ENCODE measurements at regions not wholly inside any gene's neighbourhood (a gene's known extent, or its start where the extent isn't known, plus 50 kb on each side); places are given as distances from the start of the nearest gene placed in this dataset.
"Not testable (repeated sequence)": the region's sequence is repeated elsewhere in the genome, so short reads cannot be mapped to it uniquely, and the experiment has no call there.

GRCh38 chrX:26631385-26631784 lies 415.4 kb downstream of the MAGEB5 start:
- DNase-seq (ENCODE audit: low read depth in 3 of 3, low spot score in 2 of 3): no peak

GRCh38 chrX:26613956-26614355 lies 398.0 kb downstream of the MAGEB5 start:
- no peak for DNase-seq (ENCODE audit: low read depth in 3 of 3, low spot score in 2 of 3)

GRCh38 chrX:26606971-26607370 lies 391.0 kb downstream of the MAGEB5 start:
- no peak for DNase-seq (ENCODE audit: low read depth in 3 of 3, low spot score in 2 of 3)

GRCh38 chrX:26597981-26598380 lies 382.0 kb downstream of the MAGEB5 start:
- DNase-seq (ENCODE audit: low read depth in 3 of 3, low spot score in 2 of 3): no peak

- DNase-seq (ENCODE audit: low read depth in 3 of 3, low spot score in 2 of 3): no peak
Observed at GRCh38 chrX:26590849-26591248, 374.9 kb downstream of the MAGEB5 start.

- no peak for DNase-seq (ENCODE audit: low read depth in 3 of 3, low spot score in 2 of 3)
Observed at GRCh38 chrX:26586570-26586969, 370.6 kb downstream of the MAGEB5 start.

GRCh38 chrX:26581091-26581490 lies 365.1 kb downstream of the MAGEB5 start:
- DNase-seq (ENCODE audit: low read depth in 3 of 3, low spot score in 2 of 3): no peak

- no peak for DNase-seq (ENCODE audit: low read depth in 3 of 3, low spot score in 2 of 3)
Observed at GRCh38 chrX:26580021-26580420, 364.1 kb downstream of the MAGEB5 start.

GRCh38 chrX:26574234-26574633 lies 358.3 kb downstream of the MAGEB5 start:
- no peak for DNase-seq (ENCODE audit: low read depth in 3 of 3, low spot score in 2 of 3)

- no peak for DNase-seq (ENCODE audit: low read depth in 3 of 3, low spot score in 2 of 3)
Observed at GRCh38 chrX:26562156-26562555, 346.2 kb downstream of the MAGEB5 start.

- DNase-seq (ENCODE audit: low read depth in 3 of 3, low spot score in 2 of 3): no peak
Observed at GRCh38 chrX:26559855-26560254, 343.9 kb downstream of the MAGEB5 start.

- DNase-seq (ENCODE audit: low read depth in 3 of 3, low spot score in 2 of 3): no peak
Observed at GRCh38 chrX:26558719-26559386, 342.9 kb downstream of the MAGEB5 start.

- no peak for DNase-seq (ENCODE audit: low read depth in 3 of 3, low spot score in 2 of 3)
Observed at GRCh38 chrX:26557691-26558321, 341.8 kb downstream of the MAGEB5 start.

- DNase-seq (ENCODE audit: low read depth in 3 of 3, low spot score in 2 of 3): not testable (repeated sequence)
Observed at GRCh38 chrX:26525768-26526167, 309.8 kb downstream of the MAGEB5 start.

- DNase-seq (ENCODE audit: low read depth in 3 of 3, low spot score in 2 of 3): no peak
Observed at GRCh38 chrX:26522501-26522900, 306.5 kb downstream of the MAGEB5 start.

GRCh38 chrX:26511589-26512363 lies 295.8 kb downstream of the MAGEB5 start:
- DNase-seq (ENCODE audit: low read depth in 3 of 3, low spot score in 2 of 3): no peak

GRCh38 chrX:26470941-26471340 lies 255.0 kb downstream of the MAGEB5 start:
- DNase-seq (ENCODE audit: low read depth in 3 of 3, low spot score in 2 of 3): no peak

- DNase-seq (ENCODE audit: low read depth in 3 of 3, low spot score in 2 of 3): no peak
Observed at GRCh38 chrX:26466387-26466786, 250.4 kb downstream of the MAGEB5 start.

GRCh38 chrX:26445288-26445687 lies 229.3 kb downstream of the MAGEB5 start:
- DNase-seq (ENCODE audit: low read depth in 3 of 3, low spot score in 2 of 3): no peak

GRCh38 chrX:26444417-26444816 lies 228.4 kb downstream of the MAGEB5 start:
- DNase-seq (ENCODE audit: low read depth in 3 of 3, low spot score in 2 of 3): not testable (repeated sequence)

- DNase-seq (ENCODE audit: low read depth in 3 of 3, low spot score in 2 of 3): peak in 2 of 3 donors; percentile 10
Observed at GRCh38 chrX:26442340-26442739, 226.4 kb downstream of the MAGEB5 start.

- DNase-seq (ENCODE audit: low read depth in 3 of 3, low spot score in 2 of 3): no peak
Observed at GRCh38 chrX:26414534-26414933, 198.6 kb downstream of the MAGEB5 start.
